Esophagus (tissue), 2 donors: ENCODE measurements at regions not wholly inside any gene's neighbourhood (a gene's known extent, or its start where the extent isn't known, plus 50 kb on each side); places are given as distances from the start of the nearest gene placed in this dataset.

ENCODE experiments used
- H3K27ac ChIP-seq, 2 donors: one replicate each; pipeline ENCODE4 v1.5.1; 2013; ENCODE audit warnings: low read depth in 2 of 2, mild to moderate bottlenecking in 2 of 2, inconsistent platforms in 1 of 2, low read length in 1 of 2, moderate library complexity in 1 of 2
- H3K27me3 ChIP-seq, 2 donors: one replicate each; pipeline ENCODE4 v1.6.1; 2013; ENCODE audit warnings: low read length in 2 of 2, control low read depth in 1 of 2, mild to moderate bottlenecking in 1 of 2; ENCODE audit not compliant: insufficient read depth in 2 of 2, control insufficient read depth in 1 of 2
- H3K36me3 ChIP-seq, 2 donors: one replicate each; pipeline ENCODE4 v1.6.1; 2013; ENCODE audit warnings: low read length in 1 of 2; ENCODE audit not compliant: control insufficient read depth in 2 of 2, insufficient read depth in 2 of 2
- H3K4me1 ChIP-seq, 2 donors: one replicate each; pipeline ENCODE4 v1.6.1; 2013; ENCODE audit warnings: low read length in 1 of 2; ENCODE audit not compliant: control insufficient read depth in 2 of 2, insufficient read depth in 2 of 2
- H3K4me3 ChIP-seq, 2 donors: one replicate each; pipeline ENCODE4 v1.5.1; 2013; ENCODE audit warnings: low read length in 2 of 2, mild to moderate bottlenecking in 2 of 2, low read depth in 1 of 2, moderate library complexity in 1 of 2
- H3K9me3 ChIP-seq, 2 donors: one replicate each; pipeline ENCODE4 v1.6.1; 2013; ENCODE audit warnings: mild to moderate bottlenecking in 2 of 2, low read depth in 1 of 2, low read length in 1 of 2, moderate library complexity in 1 of 2; ENCODE audit not compliant: control insufficient read depth in 2 of 2, insufficient read depth in 1 of 2
- WGBS, 2 donors: extraction: QIAGEN DNeasy Blood & Tissue Kit; methylation state at CpG; one replicate each; pipeline ENCODE4 v1.1.7; 2013; 5-methylcytosine and 5-hydroxymethylcytosine counted together
- donor health status: healthy with polysubstance abuse.
- donor health status: Bipolar disorder and iron deficiency.

- Histone ChIP-seq H3K9me3 (no peaks in the 10 kb centered on the region), H3K27ac (no peak overlapping the region)
Measured at GRCh38 chr18:76657911-76658470, 162.9 kb upstream of the ZNF516 start.

DNA sequence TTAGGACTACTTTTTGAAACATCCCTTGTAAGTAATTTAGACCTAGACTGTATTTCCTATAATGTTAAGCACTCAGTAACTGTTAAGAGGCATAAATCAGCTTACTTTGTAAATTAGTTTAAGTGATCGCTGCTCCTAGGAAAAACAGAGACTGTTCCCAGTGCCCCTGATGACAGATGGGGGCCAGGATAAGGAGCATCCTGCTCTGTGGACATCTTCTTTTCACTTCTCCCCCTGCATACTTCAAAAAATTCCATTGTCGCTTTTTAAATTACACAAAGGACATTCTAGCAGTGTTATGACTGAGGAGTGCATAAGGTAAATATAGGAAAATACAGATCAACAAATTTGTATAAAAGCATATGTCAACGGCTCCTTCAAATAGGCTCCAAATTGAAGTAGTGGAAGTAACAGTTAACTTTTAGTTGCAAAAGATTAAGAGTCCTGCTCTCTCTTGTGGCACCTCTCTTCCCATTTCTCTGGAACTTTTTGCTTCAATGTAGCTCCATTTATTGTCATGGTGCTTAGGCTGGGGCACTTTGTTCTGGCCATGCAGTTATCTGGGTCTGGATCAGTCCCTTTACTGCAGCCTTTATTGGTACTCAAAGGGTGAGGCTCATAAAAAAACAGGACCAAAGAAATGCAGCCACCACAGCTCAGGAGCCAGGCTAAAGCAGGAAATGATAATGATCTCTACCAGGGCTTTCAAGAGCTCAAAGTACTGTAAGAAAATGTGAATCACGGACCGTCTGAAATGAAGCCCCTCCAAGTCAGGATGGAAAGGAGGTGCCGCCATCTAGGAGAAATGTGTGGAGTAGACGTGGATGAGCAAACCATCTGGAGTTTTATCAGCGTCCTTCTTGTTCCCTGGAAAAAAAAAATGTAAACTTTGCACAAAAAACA is 162.1 kb upstream of the ZNF516 start:
- H3K4me3 ChIP-seq, result no peak overlapping the region
- H3K4me1 ChIP-seq, result no peaks in the 10 kb centered on the region
- WGBS, 2 donors, result 48 to 58% methylated on average over 8 of the region's 8 CpGs
- no peaks in the 10 kb centered on the region for H3K27me3 ChIP-seq
- H3K9me3 ChIP-seq, result no peaks in the 10 kb centered on the region
- H3K36me3 ChIP-seq, result no peaks in the 10 kb centered on the region
- no peak overlapping the region for H3K27ac ChIP-seq

More at GRCh38 chr18:76657911-76658470, 162.9 kb upstream of the ZNF516 start:
- H3K4me1 ChIP-seq, result no peaks in the 10 kb centered on the region
- H3K36me3 ChIP-seq, result no peaks in the 10 kb centered on the region
- H3K27me3 ChIP-seq, result no peaks in the 10 kb centered on the region
- H3K4me3 ChIP-seq, result no peak overlapping the region
- WGBS, 2 donors, result 72% methylated on average over 9 of the region's 9 CpGs

GRCh38 chr18:76654577-76654976 is 159.5 kb upstream of the ZNF516 start:
- whole genome bisulfite sequencing, 2 donors, result 60 to 69% methylated on average over 4 of the region's 4 CpGs
- H3K27me3 ChIP-seq, result no peaks in the 10 kb centered on the region
- H3K27ac ChIP-seq, result no peak overlapping the region
- no peaks in the 10 kb centered on the region for H3K36me3 ChIP-seq
- no peak overlapping the region for H3K4me3 ChIP-seq
- H3K4me1 ChIP-seq, result no peaks in the 10 kb centered on the region
- H3K9me3 ChIP-seq, result no peaks in the 10 kb centered on the region

GRCh38 chr18:76647322-76647721 is 152.3 kb upstream of the ZNF516 start:
- Histone ChIP-seq H3K27ac (no peak overlapping the region), H3K27me3 (no peaks in the 10 kb centered on the region), H3K4me3 (no peak overlapping the region), H3K36me3 (no peaks in the 10 kb centered on the region), H3K4me1 (no peaks in the 10 kb centered on the region), H3K9me3 (no peaks in the 10 kb centered on the region)
- WGBS, 2 donors, result 79 to 88% methylated on average over 11 of the region's 11 CpGs

- WGBS, 2 donors, result 83 to 92% methylated on average over 10 to 13 of the region's 13 CpGs
- no peak overlapping the region for H3K27ac ChIP-seq
- no peaks in the 10 kb centered on the region for H3K4me1 ChIP-seq
- no peaks in the 10 kb centered on the region for H3K36me3 ChIP-seq
- H3K4me3 ChIP-seq, result no peak overlapping the region
- H3K9me3 ChIP-seq, result no peaks in the 10 kb centered on the region
- H3K27me3 ChIP-seq, result no peaks in the 10 kb centered on the region
Measured at GRCh38 chr18:76644580-76644979, 149.5 kb upstream of the ZNF516 start.

DNA sequence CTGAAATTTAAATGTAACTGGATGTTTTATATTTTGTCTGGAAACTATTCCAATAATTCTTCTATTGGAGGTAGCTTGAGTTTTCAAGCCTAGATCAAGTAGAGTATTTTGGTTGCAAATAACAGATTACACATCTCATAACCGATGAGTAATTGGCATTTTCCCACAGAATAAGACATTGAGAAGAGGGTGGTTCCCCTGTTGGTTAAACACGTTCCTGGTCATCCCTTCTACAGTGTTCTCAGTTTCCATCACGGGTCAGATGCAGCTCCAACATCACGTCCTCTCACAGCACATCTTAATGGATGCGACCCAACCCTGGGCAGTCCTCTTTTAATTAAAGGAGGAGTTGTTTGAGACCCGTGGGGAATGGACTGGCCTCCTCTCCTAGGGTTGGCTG is 149.0 kb upstream of the ZNF516 start:
- WGBS, 2 donors, result 73 to 75% methylated on average over 6 of the region's 6 CpGs
- Histone ChIP-seq H3K27ac (no peak overlapping the region), H3K4me3 (no peak overlapping the region), H3K4me1 (no peaks in the 10 kb centered on the region), H3K27me3 (no peaks in the 10 kb centered on the region), H3K36me3 (no peaks in the 10 kb centered on the region), H3K9me3 (no peaks in the 10 kb centered on the region)

DNA sequence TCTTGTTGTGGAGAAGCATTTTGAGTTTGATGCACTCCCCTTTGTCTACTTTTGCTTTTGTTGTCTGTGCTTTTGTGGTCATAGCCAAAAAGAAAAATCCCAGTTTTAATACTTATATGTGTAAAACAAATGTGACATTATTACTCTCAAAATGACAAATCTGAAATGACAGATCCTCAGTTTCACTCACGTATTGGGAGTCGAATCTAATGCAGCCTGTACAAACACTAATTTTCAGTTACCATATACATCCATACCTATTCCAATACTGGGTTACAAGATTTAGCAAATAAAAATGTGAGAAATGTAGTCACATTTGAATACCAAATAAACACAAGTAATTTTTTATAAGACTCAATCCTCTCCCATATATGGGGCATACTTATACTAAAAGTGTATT is 148.2 kb upstream of the ZNF516 start:
- 74 to 85% methylated on average over 2 of the region's 2 CpGs for WGBS, 2 donors

GRCh38 chr18:76640438-76640837 is 145.4 kb upstream of the ZNF516 start:
- 76 to 94% methylated on average over 1 of the region's 1 CpG for WGBS, 2 donors

More for the DNA sequence above, 148.2 kb upstream of the ZNF516 start:
- no peaks in the 10 kb centered on the region for H3K27me3 ChIP-seq
- H3K9me3 ChIP-seq, result no peaks in the 10 kb centered on the region
- no peak overlapping the region for H3K27ac ChIP-seq
- no peaks in the 10 kb centered on the region for H3K36me3 ChIP-seq
- H3K4me3 ChIP-seq, result no peak overlapping the region
- H3K4me1 ChIP-seq, result no peaks in the 10 kb centered on the region

GRCh38 chr18:76634564-76634963 is 139.5 kb upstream of the ZNF516 start:
- no peaks in the 10 kb centered on the region for H3K4me1 ChIP-seq
- no peak overlapping the region for H3K27ac ChIP-seq
- no peak overlapping the region for H3K4me3 ChIP-seq
- no peaks in the 10 kb centered on the region for H3K27me3 ChIP-seq
- 36 to 37% methylated on average over 3 of the region's 3 CpGs for WGBS, 2 donors
- no peaks in the 10 kb centered on the region for H3K9me3 ChIP-seq
- no peaks in the 10 kb centered on the region for H3K36me3 ChIP-seq

More at GRCh38 chr18:76640438-76640837, 145.4 kb upstream of the ZNF516 start:
- Histone ChIP-seq H3K27ac (no peak overlapping the region), H3K9me3 (no peaks in the 10 kb centered on the region), H3K27me3 (no peaks in the 10 kb centered on the region), H3K4me1 (no peaks in the 10 kb centered on the region), H3K4me3 (no peak overlapping the region), H3K36me3 (no peaks in the 10 kb centered on the region)
